Endothelial cell of hepatic sinusoid (primary cell): ENCODE measurements at regions not wholly inside any gene's neighbourhood (a gene's known extent, or its start where the extent isn't known, plus 50 kb on each side); places are given as distances from the start of the nearest gene placed in this dataset.

Experiments used
- in situ Hi-C: cut with HindIII; loops from 2 replicates; pipeline ENCODE4 v1.10.0; 2017; ENCODE audit warnings: low sequenced_read_pairs

GRCh38 chr5:125396462-125396861 lies 650.0 kb upstream of the ZNF608 start:
- in situ Hi-C loops: no loop called here

- in situ Hi-C loops: no loop called here
These were observed 652.0 kb upstream of the ZNF608 start for GRCh38 chr5:125398466-125398865.

DNA sequence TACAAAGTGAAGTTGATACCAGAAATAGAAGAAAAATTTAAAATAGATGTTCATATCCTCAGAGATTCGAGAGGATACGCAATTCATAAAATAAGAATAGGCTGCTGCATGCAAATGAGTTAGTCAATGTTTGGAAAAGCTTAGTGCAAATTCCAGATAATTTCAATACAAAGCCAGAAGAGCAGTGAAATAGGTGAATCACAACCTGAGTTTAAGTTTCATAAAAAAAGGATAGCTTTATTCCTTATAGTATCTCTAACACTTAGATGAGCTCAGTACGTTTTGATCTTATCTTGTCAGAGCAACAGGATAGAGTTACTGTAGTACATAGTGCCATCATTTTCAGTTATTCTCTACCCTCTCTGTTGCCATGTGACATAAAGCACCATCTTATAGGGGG lies 653.4 kb upstream of the ZNF608 start:
- in situ Hi-C loops: no loop called here

GRCh38 chr5:125401724-125402622 lies 655.5 kb upstream of the ZNF608 start:
- in situ Hi-C loops: no loop called here

DNA sequence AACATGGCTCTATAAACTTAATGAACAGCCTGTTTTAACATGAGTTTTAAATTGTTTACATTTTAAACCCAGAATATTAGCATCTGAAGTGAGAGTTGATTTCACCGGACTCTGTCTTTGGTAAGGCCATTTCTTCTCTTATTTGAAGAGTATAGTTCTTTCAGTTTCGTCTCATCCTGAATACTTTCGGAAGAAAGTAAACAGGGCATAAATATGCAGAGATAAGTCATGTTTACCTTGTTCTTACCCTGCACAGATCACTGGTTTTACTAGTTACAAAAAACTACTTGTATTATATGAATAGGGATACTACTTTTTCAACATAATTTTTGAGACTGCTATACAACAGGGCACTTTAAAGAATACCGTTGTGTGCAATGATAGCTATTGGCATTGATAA lies 656.3 kb upstream of the ZNF608 start:
- in situ Hi-C loops: no loop called here

DNA sequence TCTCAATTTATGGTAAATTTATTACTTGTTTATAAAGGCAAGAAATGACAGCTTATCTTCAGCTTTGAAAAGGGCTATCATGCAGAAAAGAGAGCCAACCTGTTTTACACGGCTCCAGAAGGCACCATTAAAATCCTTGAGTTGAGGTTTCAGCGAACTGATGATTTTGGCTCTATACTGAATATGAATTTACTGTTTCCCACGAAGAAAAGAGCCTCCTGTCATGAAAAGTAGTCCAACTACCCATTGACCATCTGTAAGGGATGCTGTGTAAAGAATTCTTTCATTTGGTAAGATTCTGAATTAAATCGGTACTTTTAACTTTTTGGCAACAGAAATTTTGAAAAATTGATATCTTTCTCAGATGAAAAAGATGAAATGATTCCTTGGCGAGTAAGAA lies 657.6 kb upstream of the ZNF608 start:
- in situ Hi-C loops: no loop called here

- in situ Hi-C loops: no loop called here
These were observed 662.2 kb upstream of the ZNF608 start for GRCh38 chr5:125408448-125409233.

GRCh38 chr5:125409234-125409860 lies 662.9 kb upstream of the ZNF608 start:
- in situ Hi-C loops: no loop called here

DNA sequence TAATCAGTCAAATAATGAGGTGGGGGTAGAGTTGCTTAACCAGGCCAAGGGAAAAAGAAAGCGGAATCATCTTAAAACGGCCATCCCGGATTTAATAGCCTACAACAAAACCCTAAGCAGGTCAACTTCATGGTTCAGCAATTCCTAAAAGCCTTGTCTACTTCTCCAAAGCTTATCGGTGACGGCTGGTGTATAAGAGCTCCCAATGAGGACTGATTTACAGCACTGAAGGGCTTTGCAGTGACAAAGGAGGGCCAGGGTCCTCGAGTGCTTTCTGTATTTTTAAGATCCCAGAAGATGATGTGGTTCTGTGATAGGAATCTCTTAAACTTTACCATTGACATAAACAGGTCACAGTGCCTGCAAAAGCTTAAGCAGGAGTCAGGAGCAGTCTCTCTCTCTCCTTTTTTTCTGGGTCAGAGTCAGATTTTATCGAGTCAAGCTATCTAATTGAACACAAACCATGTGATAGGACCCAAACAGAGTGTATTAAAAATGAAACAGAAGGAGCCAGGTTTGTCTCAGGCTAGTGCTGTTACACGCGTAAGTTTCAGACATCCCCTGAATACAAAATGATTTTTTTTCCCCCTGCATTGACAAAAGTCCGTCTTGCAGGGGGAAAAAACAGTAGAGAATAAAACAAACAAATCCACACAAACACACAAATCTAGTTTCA lies 663.6 kb upstream of the ZNF608 start:
- in situ Hi-C loops: no loop called here

GRCh38 chr5:125410537-125411070 lies 664.2 kb upstream of the ZNF608 start:
- in situ Hi-C loops: no loop called here

- in situ Hi-C loops: no loop called here
These were observed 664.8 kb upstream of the ZNF608 start for GRCh38 chr5:125411071-125411743.

DNA sequence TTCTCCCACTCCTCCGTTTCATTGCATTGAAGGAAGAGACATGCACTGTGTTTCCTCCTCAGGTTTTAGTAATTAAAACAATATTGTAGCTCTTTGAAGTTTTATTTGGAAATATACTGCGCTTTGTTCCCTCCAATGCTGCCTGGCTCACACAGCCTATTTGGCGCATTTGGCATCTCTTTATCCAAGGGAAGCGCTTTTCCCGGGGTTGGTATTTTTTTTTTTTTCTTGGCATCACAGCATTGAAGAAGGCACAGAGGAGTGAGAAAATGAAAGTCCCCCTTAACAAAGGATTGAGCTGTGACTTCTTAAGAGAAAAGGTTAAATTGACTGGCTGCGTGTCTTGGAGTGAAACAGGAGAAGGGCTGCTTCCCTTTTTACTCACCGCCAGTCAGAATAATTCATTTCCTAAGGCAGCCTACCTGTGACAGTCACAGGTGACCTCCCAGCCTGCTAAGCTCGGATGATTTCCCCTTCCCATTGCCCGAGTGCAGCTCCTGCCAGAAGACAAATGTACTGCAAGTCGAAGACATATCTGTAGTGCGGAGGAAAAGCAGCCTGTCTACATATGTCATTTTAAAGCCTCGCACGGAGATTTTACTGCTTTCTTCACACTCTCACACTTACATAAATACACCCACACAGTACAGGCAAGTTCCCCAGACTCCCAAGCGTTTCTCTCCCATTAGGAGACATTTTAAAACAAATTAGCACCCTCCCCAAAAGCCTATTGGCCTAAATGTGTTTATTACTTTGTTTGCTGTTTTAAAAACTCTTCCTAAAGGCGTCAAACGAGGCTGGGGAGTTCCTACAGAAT lies 665.5 kb upstream of the ZNF608 start:
- in situ Hi-C loops: no loop called here

DNA sequence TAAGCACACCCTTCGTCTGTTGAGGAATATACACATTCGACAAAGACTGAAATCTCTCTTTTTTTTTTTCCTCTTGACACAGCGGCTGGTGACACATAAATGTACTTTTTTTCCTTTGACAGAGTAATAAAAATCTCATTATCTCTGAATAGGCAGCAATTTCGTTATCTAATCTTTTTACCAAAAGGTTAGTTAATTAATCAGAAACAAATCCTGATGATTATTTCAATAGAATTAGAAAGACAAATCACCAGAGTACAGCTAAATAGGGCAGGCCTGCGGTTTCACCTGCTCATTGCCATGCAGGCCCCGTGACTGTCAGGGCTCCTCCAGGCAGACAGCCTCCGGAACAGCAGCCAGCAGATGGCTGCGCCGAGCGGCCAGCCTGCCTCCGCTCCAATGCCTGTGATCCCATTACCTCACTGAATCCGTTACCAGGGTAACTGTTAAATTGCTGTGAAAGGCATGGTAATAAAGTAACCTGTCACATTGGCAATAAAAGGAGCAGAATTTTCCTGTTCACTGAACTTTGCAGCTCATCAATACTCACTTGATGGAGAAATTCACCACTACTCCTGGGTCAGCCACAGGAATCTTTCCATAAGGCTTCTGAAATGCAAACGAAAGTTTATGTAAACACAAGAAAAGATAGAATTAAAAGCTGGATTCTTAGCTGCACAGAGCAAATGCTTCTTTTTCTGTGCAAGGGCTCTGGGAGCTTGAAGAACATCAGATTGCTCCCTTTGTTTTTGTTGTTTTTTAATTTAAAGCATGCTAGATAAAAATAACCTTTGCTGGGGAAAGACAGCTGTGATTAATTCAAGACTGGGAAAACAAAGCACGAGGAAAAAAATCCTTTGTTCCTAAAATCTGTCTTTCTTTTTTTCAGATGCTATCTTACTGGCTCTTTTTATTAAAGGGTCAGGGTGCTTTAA lies 666.4 kb upstream of the ZNF608 start:
- in situ Hi-C loops: no loop called here

- in situ Hi-C loops: no loop called here
These were observed 667.2 kb upstream of the ZNF608 start for GRCh38 chr5:125413496-125414274.

- in situ Hi-C loops: no loop called here
These were observed 668.7 kb upstream of the ZNF608 start for GRCh38 chr5:125415126-125415525.

GRCh38 chr5:125416055-125416454 lies 669.6 kb upstream of the ZNF608 start:
- in situ Hi-C loops: no loop called here

DNA sequence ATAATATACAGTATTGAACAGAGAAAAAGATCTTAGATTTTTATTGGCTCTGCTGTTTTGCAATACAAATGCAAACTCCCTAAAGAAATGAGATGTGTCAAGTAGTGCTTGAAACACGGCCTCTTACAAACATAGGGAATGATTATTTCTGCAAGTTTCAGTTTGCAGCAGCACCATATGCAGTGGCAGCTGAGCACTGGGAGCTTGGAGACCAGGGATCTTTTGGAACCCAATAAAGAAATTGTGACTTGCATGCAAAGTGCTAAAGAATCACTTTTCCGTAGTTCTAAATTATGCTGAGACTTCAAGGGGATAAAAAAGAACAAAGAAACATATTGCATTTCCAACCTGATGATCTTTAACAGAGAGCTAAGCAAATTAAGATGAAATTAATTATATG lies 674.6 kb upstream of the ZNF608 start:
- in situ Hi-C loops: no loop called here

GRCh38 chr5:125422342-125422741 lies 675.9 kb upstream of the ZNF608 start:
- in situ Hi-C loops: no loop called here
